GM21367 (cell line): ENCODE measurements at regions not wholly inside any gene's neighbourhood (a gene's known extent, or its start where the extent isn't known, plus 50 kb on each side); places are given as distances from the start of the nearest gene placed in this dataset.

Experiments used
- ATAC-seq: cut with Tn5 transposase; IDR thresholded peaks from one replicate; pipeline ENCODE4 v1.9.1; 2021; ENCODE audit not compliant: unreplicated experiment

GRCh38 chr18:55166260-55166598 is 207.0 kb upstream of the CCDC68 start:
- no peak for ATAC-seq

GRCh38 chr18:55163550-55163949 is 204.3 kb upstream of the CCDC68 start:
- ATAC-seq = no peak

GRCh38 chr18:55161916-55162315 is 202.7 kb upstream of the CCDC68 start:
- ATAC-seq = no peak

GRCh38 chr18:55159027-55159426 is 199.8 kb upstream of the CCDC68 start:
- ATAC-seq = no peak

GRCh38 chr18:55158570-55158969 is 199.3 kb upstream of the CCDC68 start:
- no peak for ATAC-seq

- ATAC-seq = no peak
These were observed 194.1 kb upstream of the CCDC68 start for GRCh38 chr18:55153346-55153745.

- no peak for ATAC-seq
These were observed 193.5 kb upstream of the CCDC68 start for GRCh38 chr18:55152801-55153200.

GRCh38 chr18:55149994-55150393 is 190.7 kb upstream of the CCDC68 start:
- ATAC-seq = no peak

- ATAC-seq = no peak
These were observed 188.5 kb upstream of the CCDC68 start for GRCh38 chr18:55147791-55148190.

GRCh38 chr18:55144193-55144930 is 185.1 kb upstream of the CCDC68 start:
- no peak for ATAC-seq

- ATAC-seq = no peak
These were observed 183.1 kb upstream of the CCDC68 start for GRCh38 chr18:55142410-55142809.

- ATAC-seq = no peak
These were observed 182.1 kb upstream of the CCDC68 start for GRCh38 chr18:55141318-55141717.

GRCh38 chr18:55139836-55140235 is 180.6 kb upstream of the CCDC68 start:
- ATAC-seq = no peak

GRCh38 chr18:55139307-55139706 is 180.0 kb upstream of the CCDC68 start:
- no peak for ATAC-seq

- no peak for ATAC-seq
These were observed 179.1 kb upstream of the CCDC68 start for GRCh38 chr18:55138401-55138800.

GRCh38 chr18:55137602-55138001 is 178.3 kb upstream of the CCDC68 start:
- ATAC-seq = no peak

GRCh38 chr18:55136864-55137263 is 177.6 kb upstream of the CCDC68 start:
- ATAC-seq = no peak

- ATAC-seq = no peak
These were observed 177.0 kb upstream of the CCDC68 start for GRCh38 chr18:55136258-55136657.

GRCh38 chr18:55133378-55133777 is 174.1 kb upstream of the CCDC68 start:
- no peak for ATAC-seq

- no peak for ATAC-seq
These were observed 169.2 kb upstream of the CCDC68 start for GRCh38 chr18:55128437-55128836.

GRCh38 chr18:55124078-55124763 is 165.0 kb upstream of the CCDC68 start:
- ATAC-seq = no peak

- ATAC-seq = no peak
These were observed 164.1 kb upstream of the CCDC68 start for GRCh38 chr18:55123361-55123760.
